Heart left ventricle (tissue), 13 donors: ENCODE measurements at regions not wholly inside any gene's neighbourhood (a gene's known extent, or its start where the extent isn't known, plus 50 kb on each side); places are given as distances from the start of the nearest gene placed in this dataset.

Source experiments
- POLR2A ChIP-seq, 2 donors: fragments of 450-650 bp; IDR thresholded peaks; one replicate each; pipeline ENCODE4 v1.6.1; 2017; ENCODE audit warnings: antibody characterized with exemption in 2 of 2, mild to moderate bottlenecking in 2 of 2, moderate library complexity in 2 of 2
- TF ChIP-seq, protein P1 (sequence below), 12 donors: fragments of 200-600 bp; sonication (generic) in 4 of 12; IDR thresholded peaks; one replicate each; pipeline versions ENCODE4 v1.5.0 to v1.8.0; 2018 to 2022; ENCODE audit warnings: antibody characterized with exemption in 12 of 12, mild to moderate bottlenecking in 5 of 12
- donor health status: ischemic (EF 13 %, LVEDD 7.1; RV severe dilation, severe dysfunction).
- donor health status: DM: no; HTN: yes; CAD: no.
- donor health status: DM: no; HTN: no; CAD: no.
- donor health status: ischemic (EF 25% LVEDD 6.9; RV normal size, moderate dysfunction).
- donor health status: ischemic (EF 25% LVEDD 5.7; RV mildly dilated, moderate dysfunction).
- donor health status: ischemic (EF 35%, LVEDD 5.7; RV mildly dilated, moderate dysfunction).
- donor health status: nonischemic (EF 11% LVEDD 7.7; RV severe dilation, severe dysfunction).
- donor health status: DM: yes; HTN: yes; CAD: no.
- donor health status: PGD.
- donor health status: ischemic (EF 29% LVEDD 5.4; RV normal size, mild dysfunction).
- donor health status: nonischemic (EF 23%, LVEDD 6.1; RV moderate dilation, normal function).

GRCh38 chr6:105926318-105926717 is 159.8 kb upstream of the PRDM1 start:
- TF ChIP-seq, protein P1, sequence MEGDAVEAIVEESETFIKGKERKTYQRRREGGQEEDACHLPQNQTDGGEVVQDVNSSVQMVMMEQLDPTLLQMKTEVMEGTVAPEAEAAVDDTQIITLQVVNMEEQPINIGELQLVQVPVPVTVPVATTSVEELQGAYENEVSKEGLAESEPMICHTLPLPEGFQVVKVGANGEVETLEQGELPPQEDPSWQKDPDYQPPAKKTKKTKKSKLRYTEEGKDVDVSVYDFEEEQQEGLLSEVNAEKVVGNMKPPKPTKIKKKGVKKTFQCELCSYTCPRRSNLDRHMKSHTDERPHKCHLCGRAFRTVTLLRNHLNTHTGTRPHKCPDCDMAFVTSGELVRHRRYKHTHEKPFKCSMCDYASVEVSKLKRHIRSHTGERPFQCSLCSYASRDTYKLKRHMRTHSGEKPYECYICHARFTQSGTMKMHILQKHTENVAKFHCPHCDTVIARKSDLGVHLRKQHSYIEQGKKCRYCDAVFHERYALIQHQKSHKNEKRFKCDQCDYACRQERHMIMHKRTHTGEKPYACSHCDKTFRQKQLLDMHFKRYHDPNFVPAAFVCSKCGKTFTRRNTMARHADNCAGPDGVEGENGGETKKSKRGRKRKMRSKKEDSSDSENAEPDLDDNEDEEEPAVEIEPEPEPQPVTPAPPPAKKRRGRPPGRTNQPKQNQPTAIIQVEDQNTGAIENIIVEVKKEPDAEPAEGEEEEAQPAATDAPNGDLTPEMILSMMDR (IDR thresholded peaks at IDR 0.05), result no peak
- TF ChIP-seq POLR2A (IDR thresholded peaks at IDR 0.05), result no peak
